Liver (tissue), 8 donors: ENCODE measurements at regions not wholly inside any gene's neighbourhood (a gene's known extent, or its start where the extent isn't known, plus 50 kb on each side); places are given as distances from the start of the nearest gene placed in this dataset.

ENCODE experiments used
- DNase-seq: peaks from one replicate; pipeline ENCODE4 v3.0.0-alpha.2; 2017; ENCODE audit warnings: low spot score
- H3K27ac ChIP-seq, 2 donors: one replicate each; pipeline ENCODE4 v1.7.0; 2013; ENCODE audit warnings: inconsistent platforms in 2 of 2, low read length in 2 of 2, control low read depth in 1 of 2, low read depth in 1 of 2, mild to moderate bottlenecking in 1 of 2
- H3K27me3 ChIP-seq, 4 donors: one replicate each; pipeline versions ENCODE4 v1.6.1 to v1.7.0; 2013; ENCODE audit warnings: low read length in 3 of 4, inconsistent platforms in 1 of 4, mild to moderate bottlenecking in 1 of 4, moderate library complexity in 1 of 4; ENCODE audit not compliant: control insufficient read depth in 4 of 4, insufficient read depth in 4 of 4
- H3K36me3 ChIP-seq, 4 donors: one replicate each; pipeline versions ENCODE4 v1.6.1 to v1.7.0; 2013; ENCODE audit warnings: low read length in 3 of 4, mild to moderate bottlenecking in 3 of 4, low read depth in 1 of 4, moderate library complexity in 1 of 4; ENCODE audit not compliant: control insufficient read depth in 4 of 4, insufficient read depth in 3 of 4
- H3K4me1 ChIP-seq, 4 donors: one replicate each; pipeline versions ENCODE4 v1.6.1 to v1.7.0; 2013; ENCODE audit warnings: low read length in 3 of 4, mild to moderate bottlenecking in 3 of 4, moderate library complexity in 1 of 4; ENCODE audit not compliant: control insufficient read depth in 4 of 4, insufficient read depth in 4 of 4
- H3K4me3 ChIP-seq, 3 donors: one replicate each; pipeline versions ENCODE4 v1.6.1 to v1.7.0; 2013; ENCODE audit warnings: low read length in 3 of 3, control low read depth in 1 of 3, low read depth in 1 of 3, mild to moderate bottlenecking in 1 of 3
- H3K9ac ChIP-seq, 2 donors: one replicate each; pipeline ENCODE4 v1.7.0; 2013; ENCODE audit warnings: low read length in 2 of 2, mild to moderate bottlenecking in 2 of 2, moderate library complexity in 2 of 2, control low read depth in 1 of 2, low read depth in 1 of 2
- H3K9me3 ChIP-seq, 4 donors: one replicate each; pipeline versions ENCODE4 v1.6.1 to v1.7.0; 2013; ENCODE audit warnings: low read length in 3 of 4; ENCODE audit not compliant: control insufficient read depth in 4 of 4
- ATF3 ChIP-seq: IDR thresholded peaks from 2 replicates; pipeline ENCODE4 v1.6.1; 2016; ENCODE audit warnings: antibody characterized with exemption
- CTCF ChIP-seq: fragments of 150-350 bp; IDR thresholded peaks from 2 replicates; pipeline ENCODE4 v1.5.1; 2017; ENCODE audit warnings: improper control_type of control experiment, low read depth, low read length; ENCODE audit not compliant: missing input control
- FOXA1 ChIP-seq: IDR thresholded peaks from 2 replicates; pipeline ENCODE4 v1.6.1; 2016; ENCODE audit warnings: antibody characterized with exemption
- FOXA2 ChIP-seq: IDR thresholded peaks from 2 replicates; pipeline ENCODE4 v1.6.1; 2016; ENCODE audit warnings: antibody characterized with exemption
- GABPA ChIP-seq, 2 donors: IDR thresholded peaks in 1 of 2; conservative IDR thresholded peaks in 1 of 2; 2 replicates each; pipeline ENCODE4 v1.6.1; 2016; ENCODE audit warnings: antibody characterized with exemption in 2 of 2, mild to moderate bottlenecking in 1 of 2, moderate library complexity in 1 of 2
- HNF4A ChIP-seq, 2 donors: conservative IDR thresholded peaks; 2 replicates each; pipeline ENCODE4 v1.6.1; 2016; ENCODE audit warnings: antibody characterized with exemption in 2 of 2, mild to moderate bottlenecking in 2 of 2
- HNF4G ChIP-seq: IDR thresholded peaks from 2 replicates; pipeline ENCODE4 v1.6.1; 2016; ENCODE audit warnings: antibody characterized with exemption
- JUND ChIP-seq, 2 donors: IDR thresholded peaks; 2 replicates each; pipeline ENCODE4 v1.6.1; 2016; ENCODE audit warnings: antibody characterized with exemption in 2 of 2
- MAX ChIP-seq: IDR thresholded peaks from 2 replicates; pipeline ENCODE4 v1.6.1; 2016; ENCODE audit warnings: antibody characterized with exemption
- RAD21 ChIP-seq, 2 donors: IDR thresholded peaks; 2 replicates each; pipeline ENCODE4 v1.6.1; 2016; ENCODE audit warnings: antibody characterized with exemption in 2 of 2, mild to moderate bottlenecking in 2 of 2
- RXRA ChIP-seq, 2 donors: IDR thresholded peaks; 2 replicates each; pipeline ENCODE4 v1.6.1; 2017 to 2018; ENCODE audit warnings: antibody characterized with exemption in 2 of 2, mild to moderate bottlenecking in 1 of 2
- SP1 ChIP-seq: IDR thresholded peaks from 2 replicates; pipeline ENCODE4 v1.6.1; 2018; ENCODE audit warnings: antibody characterized with exemption, mild to moderate bottlenecking
- TAF1 ChIP-seq: conservative IDR thresholded peaks from 2 replicates; pipeline ENCODE4 v1.6.1; 2016; ENCODE audit warnings: antibody characterized with exemption, mild to moderate bottlenecking
- WGBS: extraction: QIAGEN DNeasy Blood & Tissue Kit; methylation state at CpG from one replicate; pipeline ENCODE4 v1.1.7; 2013; 5-methylcytosine and 5-hydroxymethylcytosine counted together
- TF ChIP-seq, protein P1 (sequence below): IDR thresholded peaks from 2 replicates; pipeline ENCODE4 v1.6.1; 2016; ENCODE audit warnings: antibody characterized with exemption, mild to moderate bottlenecking
- TF ChIP-seq, protein P2 (sequence below): IDR thresholded peaks from 2 replicates; pipeline ENCODE4 v1.6.1; 2016; ENCODE audit warnings: antibody characterized with exemption
- donor health status: healthy.
- donor health status: healthy.
- donor health status: healthy.
- donor health status: healthy.
- donor health status: healthy.

DNA sequence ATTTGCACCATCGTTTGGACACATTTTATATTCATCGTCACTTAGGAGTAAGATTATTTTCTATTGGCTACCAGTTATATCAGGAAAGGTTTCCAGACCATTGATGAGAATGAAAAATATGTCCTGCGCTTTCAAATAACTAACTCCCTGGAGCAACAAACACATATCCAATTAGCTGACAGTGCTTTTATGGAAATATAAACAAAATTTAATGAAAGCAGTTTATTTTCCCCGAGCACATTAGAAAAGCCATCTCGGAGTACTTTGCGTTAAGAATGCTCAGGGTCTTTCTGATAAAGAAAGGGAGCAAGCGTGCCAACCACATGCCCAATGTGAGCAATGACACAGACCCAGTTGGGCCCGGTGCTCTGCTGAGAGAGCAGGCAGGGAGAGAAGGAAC, 85.1 kb upstream of the ZPBP start:
- TF ChIP-seq TAF1 (no peak), RXRA (IDR thresholded peaks at IDR 0.05) (no peak), ATF3 (no peak), FOXA2 (no peak), HNF4G (no peak), SP1 (no peak), RAD21 (IDR thresholded peaks at IDR 0.05) (no peak), FOXA1 (no peak), MAX (no peak)
- WGBS = 84% methylated on average over 8 of the region's 8 CpGs
- Histone ChIP-seq H3K4me1 (no peaks in the 10 kb centered on the region), H3K9ac (no peak overlapping the region), H3K27me3 (peaks cover 0 to 4% (median under 1%) of the 10 kb centered on the region in 4 donors), H3K27ac (no peak overlapping the region), H3K4me3 (no peak overlapping the region), H3K36me3 (no peaks in the 10 kb centered on the region), H3K9me3 (no peaks in the 10 kb centered on the region)
- DNase-seq = no peak

DNA sequence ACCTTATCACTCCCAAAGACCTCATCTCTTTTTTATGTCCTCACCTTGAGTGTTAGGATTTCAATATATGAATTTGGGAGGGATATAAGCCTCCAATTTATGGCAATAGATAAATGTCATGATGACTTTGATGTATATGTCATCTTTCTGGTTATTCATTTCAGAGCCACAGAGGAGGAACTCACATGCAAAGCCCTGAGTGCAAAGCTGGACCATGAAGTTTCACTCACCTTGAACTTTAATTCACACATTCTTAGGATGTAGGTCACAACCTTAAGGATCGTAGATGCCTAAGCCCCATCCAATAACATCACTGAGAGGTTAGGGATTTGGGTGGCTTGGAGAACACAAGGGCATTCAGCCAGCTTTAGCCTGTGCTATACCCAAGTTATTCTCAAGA, 81.9 kb upstream of the ZPBP start:
- Histone ChIP-seq H3K4me3 (no peak overlapping the region), H3K27me3 (peaks cover 0 to 4% (median under 1%) of the 10 kb centered on the region in 4 donors), H3K4me1 (no peaks in the 10 kb centered on the region), H3K36me3 (no peaks in the 10 kb centered on the region), H3K27ac (no peak overlapping the region), H3K9me3 (no peaks in the 10 kb centered on the region), H3K9ac (no peak overlapping the region)
- TF ChIP-seq RXRA (IDR thresholded peaks at IDR 0.05) (no peak), GABPA (IDR thresholded peaks at IDR 0.05 in 1 of 2, conservative IDR thresholded peaks at IDR 0.05 in 1 of 2) (no peak), SP1 (no peak), MAX (no peak), ATF3 (no peak), HNF4A (conservative IDR thresholded peaks at IDR 0.05) (no peak), JUND (IDR thresholded peaks at IDR 0.05) (no peak), FOXA2 (no peak), CTCF (no peak), HNF4G (no peak), FOXA1 (no peak), TAF1 (no peak)
- TF ChIP-seq, protein P1, sequence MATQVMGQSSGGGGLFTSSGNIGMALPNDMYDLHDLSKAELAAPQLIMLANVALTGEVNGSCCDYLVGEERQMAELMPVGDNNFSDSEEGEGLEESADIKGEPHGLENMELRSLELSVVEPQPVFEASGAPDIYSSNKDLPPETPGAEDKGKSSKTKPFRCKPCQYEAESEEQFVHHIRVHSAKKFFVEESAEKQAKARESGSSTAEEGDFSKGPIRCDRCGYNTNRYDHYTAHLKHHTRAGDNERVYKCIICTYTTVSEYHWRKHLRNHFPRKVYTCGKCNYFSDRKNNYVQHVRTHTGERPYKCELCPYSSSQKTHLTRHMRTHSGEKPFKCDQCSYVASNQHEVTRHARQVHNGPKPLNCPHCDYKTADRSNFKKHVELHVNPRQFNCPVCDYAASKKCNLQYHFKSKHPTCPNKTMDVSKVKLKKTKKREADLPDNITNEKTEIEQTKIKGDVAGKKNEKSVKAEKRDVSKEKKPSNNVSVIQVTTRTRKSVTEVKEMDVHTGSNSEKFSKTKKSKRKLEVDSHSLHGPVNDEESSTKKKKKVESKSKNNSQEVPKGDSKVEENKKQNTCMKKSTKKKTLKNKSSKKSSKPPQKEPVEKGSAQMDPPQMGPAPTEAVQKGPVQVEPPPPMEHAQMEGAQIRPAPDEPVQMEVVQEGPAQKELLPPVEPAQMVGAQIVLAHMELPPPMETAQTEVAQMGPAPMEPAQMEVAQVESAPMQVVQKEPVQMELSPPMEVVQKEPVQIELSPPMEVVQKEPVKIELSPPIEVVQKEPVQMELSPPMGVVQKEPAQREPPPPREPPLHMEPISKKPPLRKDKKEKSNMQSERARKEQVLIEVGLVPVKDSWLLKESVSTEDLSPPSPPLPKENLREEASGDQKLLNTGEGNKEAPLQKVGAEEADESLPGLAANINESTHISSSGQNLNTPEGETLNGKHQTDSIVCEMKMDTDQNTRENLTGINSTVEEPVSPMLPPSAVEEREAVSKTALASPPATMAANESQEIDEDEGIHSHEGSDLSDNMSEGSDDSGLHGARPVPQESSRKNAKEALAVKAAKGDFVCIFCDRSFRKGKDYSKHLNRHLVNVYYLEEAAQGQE = no peak
- TF ChIP-seq, protein P2, sequence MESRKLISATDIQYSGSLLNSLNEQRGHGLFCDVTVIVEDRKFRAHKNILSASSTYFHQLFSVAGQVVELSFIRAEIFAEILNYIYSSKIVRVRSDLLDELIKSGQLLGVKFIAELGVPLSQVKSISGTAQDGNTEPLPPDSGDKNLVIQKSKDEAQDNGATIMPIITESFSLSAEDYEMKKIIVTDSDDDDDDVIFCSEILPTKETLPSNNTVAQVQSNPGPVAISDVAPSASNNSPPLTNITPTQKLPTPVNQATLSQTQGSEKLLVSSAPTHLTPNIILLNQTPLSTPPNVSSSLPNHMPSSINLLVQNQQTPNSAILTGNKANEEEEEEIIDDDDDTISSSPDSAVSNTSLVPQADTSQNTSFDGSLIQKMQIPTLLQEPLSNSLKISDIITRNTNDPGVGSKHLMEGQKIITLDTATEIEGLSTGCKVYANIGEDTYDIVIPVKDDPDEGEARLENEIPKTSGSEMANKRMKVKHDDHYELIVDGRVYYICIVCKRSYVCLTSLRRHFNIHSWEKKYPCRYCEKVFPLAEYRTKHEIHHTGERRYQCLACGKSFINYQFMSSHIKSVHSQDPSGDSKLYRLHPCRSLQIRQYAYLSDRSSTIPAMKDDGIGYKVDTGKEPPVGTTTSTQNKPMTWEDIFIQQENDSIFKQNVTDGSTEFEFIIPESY = no peak
- WGBS = 92% methylated on average over 1 of the region's 1 CpG
- DNase-seq = no peak
